ENCODE measurements at regions not wholly inside any gene's neighbourhood (a gene's known extent, or its start where the extent isn't known, plus 50 kb on each side); places are given as distances from the start of the nearest gene placed in this dataset.

DNA sequence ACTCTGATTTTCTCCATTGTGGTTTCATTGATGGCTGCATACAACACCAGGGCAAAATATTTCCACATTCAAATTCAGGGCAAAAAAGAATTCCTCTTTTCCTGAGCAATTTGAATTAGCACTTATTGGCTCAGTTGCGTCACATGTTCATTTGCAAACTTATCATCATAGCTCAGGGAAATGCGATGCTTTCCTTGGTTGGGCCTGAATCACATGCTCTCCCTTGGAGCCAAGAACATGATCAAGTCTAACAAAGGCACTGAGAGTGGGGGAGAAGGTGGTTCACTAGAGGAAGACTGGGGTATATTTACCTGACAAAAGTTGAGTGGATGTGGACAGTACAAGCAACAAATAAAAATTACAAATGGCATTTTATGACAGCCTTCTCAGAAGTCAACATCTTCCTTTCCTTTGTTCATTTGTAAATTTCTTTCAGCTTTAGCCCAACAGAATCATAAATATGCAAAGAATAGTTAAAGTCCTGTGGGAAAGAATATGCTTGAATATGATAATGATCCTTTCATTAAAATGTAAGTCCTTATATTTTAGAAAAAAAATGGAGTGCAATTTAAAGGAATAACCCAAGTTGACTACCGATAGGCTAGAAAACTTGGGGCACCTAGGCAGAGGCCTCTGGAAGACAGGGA is 277.2 kb downstream of the NEDD1 start:
- Mint-ChIP-seq H3K4me1 (ENCODE audit: unreplicated experiment) (no peaks in the 10 kb centered on the region), H3K27me3 (ENCODE audit: unreplicated experiment) (no peaks in the 10 kb centered on the region), H3K9me3 (ENCODE audit: unreplicated experiment) (peaks cover 34% of the 10 kb centered on the region), H3K27ac (ENCODE audit: unreplicated experiment) (no peak overlapping the region), H3K4me3 (ENCODE audit: unreplicated experiment) (no peak overlapping the region), H3K36me3 (ENCODE audit: unreplicated experiment) (no peaks in the 10 kb centered on the region)
- DNase-seq (ENCODE audit: extremely low spot score, unreplicated experiment): no peak
- TF ChIP-seq, protein P1, sequence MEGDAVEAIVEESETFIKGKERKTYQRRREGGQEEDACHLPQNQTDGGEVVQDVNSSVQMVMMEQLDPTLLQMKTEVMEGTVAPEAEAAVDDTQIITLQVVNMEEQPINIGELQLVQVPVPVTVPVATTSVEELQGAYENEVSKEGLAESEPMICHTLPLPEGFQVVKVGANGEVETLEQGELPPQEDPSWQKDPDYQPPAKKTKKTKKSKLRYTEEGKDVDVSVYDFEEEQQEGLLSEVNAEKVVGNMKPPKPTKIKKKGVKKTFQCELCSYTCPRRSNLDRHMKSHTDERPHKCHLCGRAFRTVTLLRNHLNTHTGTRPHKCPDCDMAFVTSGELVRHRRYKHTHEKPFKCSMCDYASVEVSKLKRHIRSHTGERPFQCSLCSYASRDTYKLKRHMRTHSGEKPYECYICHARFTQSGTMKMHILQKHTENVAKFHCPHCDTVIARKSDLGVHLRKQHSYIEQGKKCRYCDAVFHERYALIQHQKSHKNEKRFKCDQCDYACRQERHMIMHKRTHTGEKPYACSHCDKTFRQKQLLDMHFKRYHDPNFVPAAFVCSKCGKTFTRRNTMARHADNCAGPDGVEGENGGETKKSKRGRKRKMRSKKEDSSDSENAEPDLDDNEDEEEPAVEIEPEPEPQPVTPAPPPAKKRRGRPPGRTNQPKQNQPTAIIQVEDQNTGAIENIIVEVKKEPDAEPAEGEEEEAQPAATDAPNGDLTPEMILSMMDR (IDR thresholded peaks at IDR 0.05): no peak

DNA sequence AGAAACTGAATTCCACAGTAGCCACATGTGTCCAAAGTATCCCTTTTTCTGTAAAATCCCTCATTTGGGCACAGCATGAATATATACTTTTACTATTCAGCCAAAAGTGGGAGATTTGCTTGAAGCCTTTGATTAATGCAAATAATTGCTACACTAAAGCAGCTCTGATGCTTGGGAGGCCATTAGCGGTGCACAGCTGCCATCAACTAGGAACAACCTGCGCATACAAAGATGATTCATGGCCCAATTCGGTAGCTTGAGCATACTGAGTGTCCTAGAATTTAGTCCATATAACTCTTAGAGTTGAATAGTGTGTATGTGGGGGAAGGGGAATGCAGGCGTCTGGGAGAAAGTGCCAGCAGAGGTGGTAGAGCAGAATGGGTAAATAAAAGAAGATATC is 277.0 kb upstream of the RMST start:
- Mint-ChIP-seq H3K27me3 (ENCODE audit: unreplicated experiment) (no peaks in the 10 kb centered on the region), H3K36me3 (ENCODE audit: unreplicated experiment) (no peaks in the 10 kb centered on the region), H3K4me3 (ENCODE audit: unreplicated experiment) (no peak overlapping the region), H3K27ac (ENCODE audit: unreplicated experiment) (no peak overlapping the region), H3K4me1 (ENCODE audit: unreplicated experiment) (no peaks in the 10 kb centered on the region), H3K9me3 (ENCODE audit: unreplicated experiment) (peaks cover 30% of the 10 kb centered on the region)
- no peak for DNase-seq (ENCODE audit: extremely low spot score, unreplicated experiment)
- TF ChIP-seq, protein P1 (IDR thresholded peaks at IDR 0.05): no peak

DNA sequence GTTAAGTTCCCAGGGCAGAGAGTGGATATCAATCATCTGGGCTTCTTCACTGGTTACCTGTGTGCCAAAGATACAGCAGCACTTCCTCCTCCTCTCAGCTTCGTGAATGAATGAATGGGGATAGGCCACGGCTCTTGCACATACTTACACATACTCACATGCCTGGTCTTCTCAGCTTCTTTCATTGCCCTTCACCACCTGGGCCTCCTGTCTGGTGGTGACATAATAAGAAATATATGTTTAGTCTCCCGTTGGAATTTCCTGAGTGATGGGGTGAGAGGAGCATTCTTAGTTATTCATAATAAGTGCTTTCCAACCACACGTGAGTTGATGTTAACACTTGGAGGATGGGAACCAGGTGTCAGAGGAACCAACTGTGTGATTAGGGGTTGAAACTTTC is 268.1 kb upstream of the RMST start:
- Mint-ChIP-seq H3K27me3 (ENCODE audit: unreplicated experiment) (no peaks in the 10 kb centered on the region), H3K4me1 (ENCODE audit: unreplicated experiment) (no peaks in the 10 kb centered on the region), H3K9me3 (ENCODE audit: unreplicated experiment) (peaks cover 32% of the 10 kb centered on the region), H3K36me3 (ENCODE audit: unreplicated experiment) (no peaks in the 10 kb centered on the region), H3K27ac (ENCODE audit: unreplicated experiment) (no peak overlapping the region), H3K4me3 (ENCODE audit: unreplicated experiment) (no peak overlapping the region)
- DNase-seq (ENCODE audit: extremely low spot score, unreplicated experiment): no peak
- TF ChIP-seq, protein P1 (IDR thresholded peaks at IDR 0.05): no peak

DNA sequence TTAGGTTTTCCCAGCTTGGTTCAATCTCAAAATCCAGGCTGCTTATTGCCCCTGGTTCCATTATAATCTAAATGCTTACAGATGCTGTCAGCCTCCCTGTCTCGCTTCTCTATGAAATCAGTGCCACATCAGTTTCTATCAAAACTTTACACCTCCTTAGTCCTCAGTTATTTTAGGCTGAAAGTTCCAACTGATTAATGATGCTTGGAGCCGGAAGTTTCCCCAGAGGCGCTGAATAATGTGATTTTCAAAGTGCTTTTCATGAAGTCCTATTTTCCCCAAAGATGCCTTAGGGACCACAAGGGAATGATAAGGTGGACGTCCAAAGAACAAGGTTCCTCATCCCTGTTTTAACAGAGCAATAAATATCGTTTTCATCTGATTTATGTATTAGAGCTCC is 262.4 kb upstream of the RMST start:
- DNase-seq (ENCODE audit: extremely low spot score, unreplicated experiment): no peak
- TF ChIP-seq, protein P1 (IDR thresholded peaks at IDR 0.05): no peak
- Mint-ChIP-seq H3K27ac (ENCODE audit: unreplicated experiment) (no peak overlapping the region), H3K36me3 (ENCODE audit: unreplicated experiment) (no peaks in the 10 kb centered on the region), H3K27me3 (ENCODE audit: unreplicated experiment) (no peaks in the 10 kb centered on the region), H3K4me3 (ENCODE audit: unreplicated experiment) (no peak overlapping the region), H3K9me3 (ENCODE audit: unreplicated experiment) (peaks cover 23% of the 10 kb centered on the region), H3K4me1 (ENCODE audit: unreplicated experiment) (no peaks in the 10 kb centered on the region)

DNA sequence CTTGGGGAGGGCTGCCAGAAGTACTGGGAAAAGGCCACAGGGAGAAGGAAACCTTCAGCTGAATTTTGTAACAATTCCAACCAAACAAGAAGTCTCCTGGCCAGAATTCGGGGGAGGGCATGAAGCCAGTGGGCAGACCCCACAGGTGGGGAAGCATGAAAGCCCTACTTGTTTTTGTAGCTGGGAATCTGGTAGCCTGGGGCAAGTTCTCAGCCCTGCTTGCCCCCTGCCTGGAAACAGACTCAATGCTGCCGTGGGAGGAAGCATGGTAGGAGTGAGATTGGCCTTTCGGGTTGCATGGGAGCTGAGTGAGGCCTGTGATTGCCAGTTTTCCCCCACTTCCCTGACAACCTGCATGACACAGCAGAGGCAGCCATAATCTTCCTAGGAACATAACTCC is 259.2 kb upstream of the RMST start:
- Mint-ChIP-seq H3K4me1 (ENCODE audit: unreplicated experiment) (no peaks in the 10 kb centered on the region), H3K9me3 (ENCODE audit: unreplicated experiment) (peaks cover 8% of the 10 kb centered on the region), H3K27ac (ENCODE audit: unreplicated experiment) (no peak overlapping the region), H3K27me3 (ENCODE audit: unreplicated experiment) (no peaks in the 10 kb centered on the region), H3K4me3 (ENCODE audit: unreplicated experiment) (no peak overlapping the region), H3K36me3 (ENCODE audit: unreplicated experiment) (no peaks in the 10 kb centered on the region)
- TF ChIP-seq, protein P1 (IDR thresholded peaks at IDR 0.05): no peak
- no peak for DNase-seq (ENCODE audit: extremely low spot score, unreplicated experiment)
